ENCODE measurements at regions not wholly inside any gene's neighbourhood (a gene's known extent, or its start where the extent isn't known, plus 50 kb on each side); places are given as distances from the start of the nearest gene placed in this dataset.

GRCh38 chr9:108537756-108538155 is 318.0 kb downstream of the ACTL7B start:
- Histone ChIP-seq H3K9me3 (replicated peaks in 1 of 2; ENCODE audit: control insufficient read depth in 1 of 2, insufficient read depth in 1 of 2, low read length in 2 of 2) (no peaks in the 10 kb centered on the region), H3K27ac (ENCODE audit: low read depth in 1 of 2, low read length in 2 of 2) (no peak overlapping the region), H3K79me2 (ENCODE audit: insufficient read depth, low read length) (no peaks in the 10 kb centered on the region), H3K9ac (ENCODE audit: insufficient read depth, low read length, poor library complexity, severe bottlenecking) (no peak overlapping the region), H3K36me3 (replicated peaks in 1 of 2; ENCODE audit: control insufficient read depth in 1 of 2, insufficient read depth in 2 of 2, low read length in 2 of 2) (no peaks in the 10 kb centered on the region), H4K20me1 (ENCODE audit: insufficient read depth, low read length) (no peaks in the 10 kb centered on the region), H3K4me1 (ENCODE audit: control insufficient read depth in 1 of 2, insufficient read depth in 2 of 2, low read length in 2 of 2) (no peaks in the 10 kb centered on the region), H3K27me3 (ENCODE audit: control insufficient read depth in 2 of 2, insufficient read depth in 2 of 2, low read length in 2 of 2) (no peaks in the 10 kb centered on the region), H3K4me3 (replicated peaks in 1 of 3; ENCODE audit: low read depth in 2 of 3, low read length in 3 of 3) (no peak overlapping the region), H2AFZ (ENCODE audit: insufficient read depth, low read depth, low read length, poor library complexity, severe bottlenecking) (no peak overlapping the region), H3K4me2 (replicated peaks; ENCODE audit: extremely low read depth, low read length, poor library complexity, severe bottlenecking) (no peak overlapping the region)
- no peaks in the 10 kb centered on the region for H3K36me3 Mint-ChIP-seq
- intact Hi-C loops (cut with micrococcal nuclease): no loop called here
- H3K4me3 Mint-ChIP-seq: no peak overlapping the region
- H3K4me1 Mint-ChIP-seq: peaks cover 6% of the 10 kb centered on the region
- H3K27me3 Mint-ChIP-seq (ENCODE audit: low read depth in 3 of 3): peaks cover 0 to 5% (median 1%) of the 10 kb centered on the region in 3 donors
- H3K9me3 Mint-ChIP-seq: peaks cover 0 to 3% (median 0%) of the 10 kb centered on the region in 7 donors
- TF ChIP-seq, protein P1, sequence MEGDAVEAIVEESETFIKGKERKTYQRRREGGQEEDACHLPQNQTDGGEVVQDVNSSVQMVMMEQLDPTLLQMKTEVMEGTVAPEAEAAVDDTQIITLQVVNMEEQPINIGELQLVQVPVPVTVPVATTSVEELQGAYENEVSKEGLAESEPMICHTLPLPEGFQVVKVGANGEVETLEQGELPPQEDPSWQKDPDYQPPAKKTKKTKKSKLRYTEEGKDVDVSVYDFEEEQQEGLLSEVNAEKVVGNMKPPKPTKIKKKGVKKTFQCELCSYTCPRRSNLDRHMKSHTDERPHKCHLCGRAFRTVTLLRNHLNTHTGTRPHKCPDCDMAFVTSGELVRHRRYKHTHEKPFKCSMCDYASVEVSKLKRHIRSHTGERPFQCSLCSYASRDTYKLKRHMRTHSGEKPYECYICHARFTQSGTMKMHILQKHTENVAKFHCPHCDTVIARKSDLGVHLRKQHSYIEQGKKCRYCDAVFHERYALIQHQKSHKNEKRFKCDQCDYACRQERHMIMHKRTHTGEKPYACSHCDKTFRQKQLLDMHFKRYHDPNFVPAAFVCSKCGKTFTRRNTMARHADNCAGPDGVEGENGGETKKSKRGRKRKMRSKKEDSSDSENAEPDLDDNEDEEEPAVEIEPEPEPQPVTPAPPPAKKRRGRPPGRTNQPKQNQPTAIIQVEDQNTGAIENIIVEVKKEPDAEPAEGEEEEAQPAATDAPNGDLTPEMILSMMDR (IDR thresholded peaks at IDR 0.05): no peak
- WGBS (ENCODE audit: insufficient coverage): 100% methylated on average over 2 of the region's 7 CpGs
- DNase-seq: no peak
- H3K27ac Mint-ChIP-seq: no peak overlapping the region

GRCh38 chr9:108536836-108537601 is 318.8 kb downstream of the ACTL7B start:
- Histone ChIP-seq H3K9me3 (replicated peaks in 1 of 2; ENCODE audit: control insufficient read depth in 1 of 2, insufficient read depth in 1 of 2, low read length in 2 of 2) (no peaks in the 10 kb centered on the region), H3K27me3 (ENCODE audit: control insufficient read depth in 2 of 2, insufficient read depth in 2 of 2, low read length in 2 of 2) (no peaks in the 10 kb centered on the region), H3K9ac (ENCODE audit: insufficient read depth, low read length, poor library complexity, severe bottlenecking) (no peak overlapping the region), H2AFZ (ENCODE audit: insufficient read depth, low read depth, low read length, poor library complexity, severe bottlenecking) (no peak overlapping the region), H3K79me2 (ENCODE audit: insufficient read depth, low read length) (no peaks in the 10 kb centered on the region), H3K4me1 (ENCODE audit: control insufficient read depth in 1 of 2, insufficient read depth in 2 of 2, low read length in 2 of 2) (no peaks in the 10 kb centered on the region), H3K36me3 (replicated peaks in 1 of 2; ENCODE audit: control insufficient read depth in 1 of 2, insufficient read depth in 2 of 2, low read length in 2 of 2) (no peaks in the 10 kb centered on the region), H3K27ac (ENCODE audit: low read depth in 1 of 2, low read length in 2 of 2) (no peak overlapping the region), H4K20me1 (ENCODE audit: insufficient read depth, low read length) (no peaks in the 10 kb centered on the region), H3K4me2 (replicated peaks; ENCODE audit: extremely low read depth, low read length, poor library complexity, severe bottlenecking) (no peak overlapping the region), H3K4me3 (replicated peaks in 1 of 3; ENCODE audit: low read depth in 2 of 3, low read length in 3 of 3) (no peak overlapping the region)
- no peak for DNase-seq
- Mint-ChIP-seq H3K36me3 (no peaks in the 10 kb centered on the region), H3K27me3 (ENCODE audit: low read depth in 3 of 3) (peaks cover 0 to 5% (median 1%) of the 10 kb centered on the region in 3 donors), H3K4me1 (peaks cover 3% of the 10 kb centered on the region), H3K27ac (no peak overlapping the region), H3K4me3 (no peak overlapping the region), H3K9me3 (peaks cover 0 to 3% (median 0%) of the 10 kb centered on the region in 7 donors)
- intact Hi-C loops (cut with micrococcal nuclease): no loop called here
- TF ChIP-seq, protein P1 (IDR thresholded peaks at IDR 0.05): no peak
- 100% methylated on average over 2 of the region's 2 CpGs for WGBS (ENCODE audit: insufficient coverage)

All from CD14-positive monocyte (primary cell).